Pancreas (tissue), 10 donors: ENCODE measurements at regions not wholly inside any gene's neighbourhood (a gene's known extent, or its start where the extent isn't known, plus 50 kb on each side); places are given as distances from the start of the nearest gene placed in this dataset.

Source experiments
- ATAC-seq, 4 donors: fragments of 200-7000 bp; cut with Tn5 transposase; one replicate each; pipeline versions ENCODE4 v1.8.0 to v1.9.1; 2020; ENCODE audit warnings: mild to moderate bottlenecking in 4 of 4, moderate library complexity in 4 of 4
- DNase-seq, 6 donors: peaks; one replicate each; pipeline ENCODE4 v3.0.0-alpha.2; 2020
- FAIRE-seq: peaks from 2 replicates; lab custom pipeline; 2012; peaks lifted over from hg19 to GRCh38; lab: Jason Lieb, UNC
- H3K27ac ChIP-seq, 4 donors: fragments of 200-600 bp; sonication (generic); 1 replicate in 3 of 4; 2 replicates in 1 of 4; pipeline versions ENCODE4 v1.5.0 to v1.8.0; 2020
- H3K27me3 ChIP-seq, 4 donors: fragments of 200-600 bp; one replicate each; pipeline ENCODE4 v1.8.0; 2021
- H3K36me3 ChIP-seq, 3 donors: fragments of 200-600 bp; sonication (generic) in 1 of 3; one replicate each; pipeline versions ENCODE4 v1.5.0 to v1.8.0; 2020 to 2021
- H3K4me1 ChIP-seq, 3 donors: fragments of 200-600 bp; one replicate each; pipeline ENCODE4 v1.8.0; 2021
- H3K4me3 ChIP-seq, 4 donors: fragments of 200-600 bp; sonication (generic) in 2 of 4; one replicate each; pipeline versions ENCODE4 v1.5.0 to v1.8.0; 2020 to 2021
- H3K9me3 ChIP-seq, 4 donors: fragments of 200-600 bp; one replicate each; pipeline ENCODE4 v1.8.0; 2021
- WGBS, 2 donors: extraction: QIAGEN DNeasy Blood & Tissue Kit; methylation state at CpG; one replicate each; pipeline ENCODE4 v1.1.7; 2013; 5-methylcytosine and 5-hydroxymethylcytosine counted together
- intact Hi-C, 3 donors: fragments of 100-400 bp; cut with DNase I; formaldehyde crosslinking; loops; one replicate each; pipeline versions ENCODE4 v1.11.1 to v1.14.2; 2022
- TF ChIP-seq, protein P1 (sequence below), 4 donors: fragments of 200-600 bp; sonication (generic) in 3 of 4; IDR thresholded peaks; one replicate each; pipeline versions ENCODE4 v1.5.0 to v1.8.0; 2021; ENCODE audit warnings: antibody characterized with exemption in 4 of 4
- donor health status: healthy with polysubstance abuse.
- donor health status: DM: no; HTN: no; CAD: no; lungs with moderate emphysema.
- donor health status: DM: no; HTN: no; CAD: no.
- donor health status: control.
- donor health status: control.
- donor health status: Bipolar disorder and iron deficiency.
- donor health status: DM: yes; HTN: yes; CAD: no.
- donor health status: DM: no; HTN: no; CAD: no.
- donor health status: DM: no; HTN: no; CAD: no.
- donor health status: DM: yes; HTN: yes; CAD: no.

DNA sequence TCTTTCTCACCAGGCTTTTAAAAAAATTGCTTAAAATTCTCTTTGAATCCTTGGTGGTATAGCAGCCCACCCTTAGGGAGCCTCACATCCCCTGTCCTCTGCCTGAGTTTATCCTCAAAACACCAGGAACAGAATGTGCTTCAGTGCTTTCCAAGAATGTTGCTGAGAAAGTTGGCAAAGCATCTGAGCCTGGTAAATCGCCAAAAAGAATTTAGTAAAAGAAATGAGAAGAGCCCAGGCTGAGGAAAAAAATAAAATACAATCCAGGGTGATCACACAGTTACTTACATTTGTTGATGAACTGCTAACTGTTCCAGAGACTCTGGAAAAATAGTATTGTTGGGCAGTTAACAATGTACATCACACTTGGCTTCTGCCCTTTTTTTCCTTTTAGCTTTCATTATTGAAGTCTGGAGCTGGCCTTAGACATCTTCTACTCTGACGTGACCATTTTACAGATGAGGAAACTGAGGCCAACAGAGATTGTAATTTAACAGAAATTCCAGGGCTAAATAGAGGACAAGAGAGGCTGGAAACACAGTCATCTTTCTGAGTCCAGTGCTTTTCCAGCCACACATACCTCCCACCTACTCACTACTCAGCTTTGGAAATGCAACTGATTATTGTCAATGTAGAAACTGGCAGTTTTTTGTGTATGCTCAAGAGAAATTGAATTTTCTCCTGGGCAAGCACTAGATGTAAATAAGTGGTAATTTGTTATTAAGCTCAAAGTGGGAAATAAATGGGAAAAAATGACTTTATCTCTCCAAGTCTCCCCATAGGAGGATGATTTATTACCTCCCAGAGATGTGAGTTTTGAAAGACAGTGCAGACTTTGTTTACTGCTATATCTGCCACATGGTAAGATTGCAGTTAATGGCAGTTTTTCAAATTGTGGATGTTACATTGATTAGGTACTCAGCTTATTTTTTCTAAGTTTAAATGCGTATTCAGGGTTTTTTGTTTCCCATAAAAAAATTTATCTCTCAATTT lies 86.7 kb upstream of the ALDH1A1 start:
- DNase-seq: no peak
- Histone ChIP-seq H3K4me1 (peaks cover 0 to 10% (median 4%) of the 10 kb centered on the region in 3 donors), H3K9me3 (no peaks in the 10 kb centered on the region), H3K27ac (no peak overlapping the region), H3K4me3 (no peak overlapping the region), H3K36me3 (no peaks in the 10 kb centered on the region), H3K27me3 (no peaks in the 10 kb centered on the region)
- no peak for FAIRE-seq
- peak in 2 of 4 donors; percentile 22 to 43 for ATAC-seq
- intact Hi-C loops: no loop called here
- TF ChIP-seq, protein P1, sequence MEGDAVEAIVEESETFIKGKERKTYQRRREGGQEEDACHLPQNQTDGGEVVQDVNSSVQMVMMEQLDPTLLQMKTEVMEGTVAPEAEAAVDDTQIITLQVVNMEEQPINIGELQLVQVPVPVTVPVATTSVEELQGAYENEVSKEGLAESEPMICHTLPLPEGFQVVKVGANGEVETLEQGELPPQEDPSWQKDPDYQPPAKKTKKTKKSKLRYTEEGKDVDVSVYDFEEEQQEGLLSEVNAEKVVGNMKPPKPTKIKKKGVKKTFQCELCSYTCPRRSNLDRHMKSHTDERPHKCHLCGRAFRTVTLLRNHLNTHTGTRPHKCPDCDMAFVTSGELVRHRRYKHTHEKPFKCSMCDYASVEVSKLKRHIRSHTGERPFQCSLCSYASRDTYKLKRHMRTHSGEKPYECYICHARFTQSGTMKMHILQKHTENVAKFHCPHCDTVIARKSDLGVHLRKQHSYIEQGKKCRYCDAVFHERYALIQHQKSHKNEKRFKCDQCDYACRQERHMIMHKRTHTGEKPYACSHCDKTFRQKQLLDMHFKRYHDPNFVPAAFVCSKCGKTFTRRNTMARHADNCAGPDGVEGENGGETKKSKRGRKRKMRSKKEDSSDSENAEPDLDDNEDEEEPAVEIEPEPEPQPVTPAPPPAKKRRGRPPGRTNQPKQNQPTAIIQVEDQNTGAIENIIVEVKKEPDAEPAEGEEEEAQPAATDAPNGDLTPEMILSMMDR (IDR thresholded peaks at IDR 0.05): no peak
- 70 to 71% methylated on average over 3 of the region's 3 CpGs for WGBS, 2 donors

DNA sequence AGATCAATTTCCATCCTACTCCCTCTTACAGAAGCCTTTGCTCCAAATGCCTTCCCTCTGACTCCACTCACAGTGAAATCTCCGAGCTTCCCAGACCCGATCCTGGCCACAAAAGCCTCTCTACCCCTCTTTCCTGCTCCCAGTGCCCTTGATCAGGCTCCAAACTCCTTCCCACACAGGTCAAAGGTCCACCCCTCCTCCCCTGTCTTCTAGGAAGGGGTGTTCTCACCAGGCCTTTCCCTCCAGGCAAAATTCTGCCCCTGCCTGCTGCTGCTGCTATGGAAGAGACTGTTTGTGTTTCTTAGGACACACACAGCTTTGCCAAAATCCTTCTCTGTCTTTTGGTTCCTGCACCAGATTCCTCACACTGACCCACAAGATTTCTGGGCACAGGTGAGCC lies 85.8 kb upstream of the ALDH1A1 start:
- DNase-seq (peak in 2 of 6 donors; percentile 20 to 23), ATAC-seq (peak in 3 of 4 donors; percentile 38 to 66 (median 62)), FAIRE-seq (no peak)
- intact Hi-C loops: no loop called here
- WGBS, 2 donors: 13 to 23% methylated on average over 2 of the region's 2 CpGs
- peaks cover 0 to 10% (median 4%) of the 10 kb centered on the region in 3 donors for H3K4me1 ChIP-seq
- no peaks in the 10 kb centered on the region for H3K27me3 ChIP-seq
- no peak overlapping the region for H3K27ac ChIP-seq
- H3K4me3 ChIP-seq: no peak overlapping the region
- no peaks in the 10 kb centered on the region for H3K9me3 ChIP-seq
- TF ChIP-seq, protein P1 (IDR thresholded peaks at IDR 0.05): no peak
- no peaks in the 10 kb centered on the region for H3K36me3 ChIP-seq

DNA sequence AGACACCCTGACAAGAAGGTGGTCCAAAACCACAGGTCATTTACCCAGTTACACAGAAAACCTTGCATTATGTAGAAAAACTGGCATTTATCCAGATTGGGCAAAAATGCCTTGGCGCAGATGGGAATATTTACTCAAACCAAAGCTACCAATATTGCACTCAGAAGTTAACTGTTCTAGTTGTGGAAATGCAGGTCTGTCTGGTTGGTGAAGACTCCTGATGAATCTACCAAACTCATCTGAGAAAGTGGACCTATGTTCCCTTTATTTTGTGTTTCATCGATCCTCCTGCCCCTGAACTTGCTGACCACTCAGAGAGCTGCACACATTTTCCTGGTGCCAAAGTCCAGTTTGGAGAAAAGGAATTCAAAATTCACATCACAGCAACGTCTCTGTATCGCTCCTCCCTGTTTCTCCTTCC lies 85.2 kb upstream of the ALDH1A1 start:
- H3K36me3 ChIP-seq: no peaks in the 10 kb centered on the region
- FAIRE-seq: no peak
- H3K4me1 ChIP-seq: peaks cover 0 to 10% (median 4%) of the 10 kb centered on the region in 3 donors
- TF ChIP-seq, protein P1 (IDR thresholded peaks at IDR 0.05): no peak
- 13 to 20% methylated on average over 4 of the region's 4 CpGs for WGBS, 2 donors
- intact Hi-C loops: no loop called here
- no peaks in the 10 kb centered on the region for H3K9me3 ChIP-seq
- no peak overlapping the region for H3K27ac ChIP-seq
- DNase-seq: no peak
- H3K27me3 ChIP-seq: no peaks in the 10 kb centered on the region
- peak; percentile 38 to 70 (median 52) for ATAC-seq
- no peak overlapping the region for H3K4me3 ChIP-seq

DNA sequence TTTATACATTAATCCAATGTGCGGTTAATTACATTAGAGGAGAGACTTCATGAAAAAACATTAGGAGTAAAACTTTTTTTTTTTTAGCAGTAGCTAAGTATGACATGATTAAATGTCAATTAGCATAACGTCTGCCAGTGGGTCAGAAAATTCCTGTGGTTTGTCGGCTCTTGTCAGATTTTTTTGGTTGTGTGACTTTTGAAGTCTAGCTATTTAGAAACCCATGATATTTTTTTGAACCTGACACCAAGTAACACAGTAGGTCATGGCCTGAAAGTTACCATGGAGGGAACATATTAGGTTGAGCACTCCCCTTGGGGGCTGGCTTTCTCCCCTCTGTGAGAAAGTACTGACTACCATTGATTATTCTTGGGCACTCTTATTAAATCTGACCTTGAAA lies 84.8 kb upstream of the ALDH1A1 start:
- Histone ChIP-seq H3K36me3 (no peaks in the 10 kb centered on the region), H3K27me3 (no peaks in the 10 kb centered on the region), H3K27ac (no peak overlapping the region), H3K4me3 (no peak overlapping the region), H3K9me3 (no peaks in the 10 kb centered on the region), H3K4me1 (peaks cover 0 to 10% (median 4%) of the 10 kb centered on the region in 3 donors)
- TF ChIP-seq, protein P1 (IDR thresholded peaks at IDR 0.05): no peak
- WGBS, 2 donors: 49 to 52% methylated on average over 3 of the region's 3 CpGs
- FAIRE-seq (no peak), ATAC-seq (peak in 1 of 4 donors; percentile 21), DNase-seq (no peak)
- intact Hi-C loops: no loop called here

DNA sequence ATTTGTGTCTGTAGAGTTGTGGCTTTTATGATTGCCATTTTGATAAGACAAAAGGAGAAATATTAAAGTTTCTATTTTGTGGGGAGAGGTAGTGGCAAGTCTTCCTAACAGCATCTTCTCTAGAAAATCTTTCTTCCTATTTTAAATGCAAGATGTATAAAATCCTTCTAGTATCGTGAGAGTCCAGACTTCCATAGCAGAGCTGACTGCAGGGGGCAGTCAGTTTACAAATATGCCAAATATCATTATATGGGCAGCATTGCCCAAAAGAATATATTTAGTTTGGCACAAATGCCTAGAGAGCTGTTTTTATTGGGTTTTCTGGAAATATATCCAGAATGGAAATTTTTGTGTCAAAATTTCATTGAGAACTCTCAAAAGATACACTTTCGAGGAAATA lies 82.1 kb upstream of the ALDH1A1 start:
- 88 to 97% methylated on average over 2 of the region's 2 CpGs for WGBS, 2 donors
- intact Hi-C loops: no loop called here

More for the DNA sequence above, 82.1 kb upstream of the ALDH1A1 start:
- TF ChIP-seq, protein P1 (IDR thresholded peaks at IDR 0.05): no peak
- Histone ChIP-seq H3K27me3 (no peaks in the 10 kb centered on the region), H3K4me1 (peaks cover 0 to 10% (median 4%) of the 10 kb centered on the region in 3 donors), H3K27ac (no peak overlapping the region), H3K36me3 (no peaks in the 10 kb centered on the region), H3K9me3 (no peaks in the 10 kb centered on the region), H3K4me3 (no peak overlapping the region)
- FAIRE-seq (no peak), ATAC-seq (no peak), DNase-seq (no peak)
